ENCODE measurements at regions not wholly inside any gene's neighbourhood (a gene's known extent, or its start where the extent isn't known, plus 50 kb on each side); places are given as distances from the start of the nearest gene placed in this dataset.

- FAIRE-seq (no peak), DNase-seq (ENCODE audit: insufficient read length, low spot score) (no peak)
- TF ChIP-seq CTCF (IDR thresholded peaks at IDR 0.05; ENCODE audit: insufficient read depth, missing control alignments) = no peak
These were observed 115.2 kb downstream of the BOD1 start for GRCh38 chr5:173501271-173501670.

- DNase-seq (ENCODE audit: insufficient read length, low spot score) = no peak
- no peak for FAIRE-seq
- no peak for TF ChIP-seq CTCF (IDR thresholded peaks at IDR 0.05; ENCODE audit: insufficient read depth, missing control alignments)
These were observed 116.3 kb downstream of the BOD1 start for GRCh38 chr5:173500213-173500560.

- FAIRE-seq (no peak), DNase-seq (ENCODE audit: insufficient read length, low spot score) (no peak)
- TF ChIP-seq CTCF (IDR thresholded peaks at IDR 0.05; ENCODE audit: insufficient read depth, missing control alignments) = no peak
These were observed 116.8 kb downstream of the BOD1 start for GRCh38 chr5:173499471-173500212.

- no peak for DNase-seq (ENCODE audit: insufficient read length, low spot score)
- TF ChIP-seq CTCF (IDR thresholded peaks at IDR 0.05; ENCODE audit: insufficient read depth, missing control alignments) = no peak
- FAIRE-seq = no peak
These were observed 117.5 kb downstream of the BOD1 start for GRCh38 chr5:173498739-173499470.

- no peak for TF ChIP-seq CTCF (IDR thresholded peaks at IDR 0.05; ENCODE audit: insufficient read depth, missing control alignments)
- no peak for FAIRE-seq
- DNase-seq (ENCODE audit: insufficient read length, low spot score) = no peak
These were observed 118.2 kb downstream of the BOD1 start for GRCh38 chr5:173498286-173498685.

GRCh38 chr5:173497685-173498084 lies 118.8 kb downstream of the BOD1 start:
- TF ChIP-seq CTCF (IDR thresholded peaks at IDR 0.05; ENCODE audit: insufficient read depth, missing control alignments) = no peak
- DNase-seq (ENCODE audit: insufficient read length, low spot score) (no peak), FAIRE-seq (no peak)

GRCh38 chr5:173496883-173497255 lies 119.6 kb downstream of the BOD1 start:
- TF ChIP-seq CTCF (IDR thresholded peaks at IDR 0.05; ENCODE audit: insufficient read depth, missing control alignments) = no peak
- FAIRE-seq (no peak), DNase-seq (ENCODE audit: insufficient read length, low spot score) (no peak)

Data from D721Med (cell line).